HPDE6-E6E7 (cell line): ENCODE measurements at regions not wholly inside any gene's neighbourhood (a gene's known extent, or its start where the extent isn't known, plus 50 kb on each side); places are given as distances from the start of the nearest gene placed in this dataset.
"Not testable (repeated sequence)": the region's sequence is repeated elsewhere in the genome, so short reads cannot be mapped to it uniquely, and the experiment has no call there.

Experiments
- DNase-seq: peaks from one replicate; pipeline ENCODE4 v3.0.0; 2011; ENCODE audit warnings: missing footprints; ENCODE audit errors: extremely low spot score

GRCh38 chr9:87781331-87781730 is 55.4 kb downstream of the CTSL start:
- no peak for DNase-seq

GRCh38 chr9:87783180-87783579 is 57.3 kb downstream of the CTSL start:
- DNase-seq = no peak

DNA sequence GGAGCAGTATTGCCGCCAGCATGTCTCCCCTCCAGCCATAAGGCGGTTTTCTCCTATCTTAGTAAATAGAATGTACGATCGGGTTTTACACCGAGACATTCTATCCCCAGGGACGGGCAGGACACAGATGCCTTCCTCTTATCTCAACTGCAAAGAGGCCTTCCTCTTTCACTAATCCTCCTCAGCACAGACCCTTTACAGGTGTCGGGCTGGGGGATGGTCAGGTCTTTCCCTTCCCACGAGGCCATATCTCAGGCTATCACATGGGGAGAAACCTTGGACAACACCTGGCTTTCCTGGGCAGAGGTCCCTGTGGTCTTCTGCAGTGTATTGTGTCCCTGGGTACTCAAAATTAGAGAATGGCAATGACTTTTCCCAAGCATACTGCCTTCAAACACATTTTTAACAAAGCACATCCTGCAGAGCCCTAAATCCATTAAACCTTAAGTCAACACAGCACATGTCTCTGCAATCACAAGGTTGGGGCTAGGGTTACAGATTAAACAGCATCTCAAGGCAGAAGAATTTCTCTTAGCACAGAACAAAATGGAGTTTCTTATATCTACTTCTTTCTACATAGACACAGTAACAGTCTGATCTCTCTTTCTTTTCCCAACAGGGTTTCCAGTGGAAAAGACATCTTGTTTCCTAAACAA is 59.5 kb downstream of the CTSL start:
- not testable (repeated sequence) for DNase-seq

DNA sequence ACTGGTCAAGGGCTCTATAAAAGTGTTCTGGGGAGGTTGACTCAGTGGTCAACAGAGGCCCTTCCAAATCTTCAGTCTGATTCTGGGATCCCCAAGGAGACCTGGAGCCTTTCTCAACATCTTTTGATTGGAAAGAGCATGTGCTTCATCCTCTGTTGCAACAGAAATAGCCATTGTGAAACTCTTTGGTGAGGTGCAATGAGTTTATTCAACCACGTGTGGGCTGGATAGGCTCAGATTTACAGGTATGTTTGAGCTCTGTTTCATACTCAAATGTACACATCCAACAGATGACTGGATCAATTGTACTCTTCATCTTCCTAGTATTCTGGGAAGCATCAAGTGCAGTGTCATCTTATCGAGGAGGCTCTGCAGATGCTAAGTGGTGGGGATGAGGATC is 60.5 kb downstream of the CTSL start:
- DNase-seq = no peak

- DNase-seq = no peak
Observed at GRCh38 chr9:87786876-87787275, 61.0 kb downstream of the CTSL start.

DNA sequence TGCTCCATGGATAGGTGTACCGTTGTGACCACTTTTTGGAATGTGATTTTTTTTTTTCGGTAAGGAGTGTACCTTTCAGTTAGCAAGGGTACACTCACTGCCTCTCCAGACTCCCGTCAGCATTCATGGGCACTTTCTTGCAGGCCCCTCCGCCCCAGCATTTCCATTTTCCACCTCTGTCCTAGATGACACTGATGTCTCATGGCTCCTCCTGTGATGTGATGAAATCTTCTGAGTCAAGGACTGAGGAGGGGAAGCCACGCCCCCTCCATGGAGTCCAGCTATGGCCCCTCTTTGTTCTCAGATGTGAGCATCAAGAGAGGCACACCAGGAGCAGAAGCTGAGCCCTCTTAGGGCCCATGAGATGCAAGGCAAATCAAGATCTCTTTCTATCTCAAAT is 61.8 kb downstream of the CTSL start:
- DNase-seq = no peak

- DNase-seq = peak; percentile 80
Observed at GRCh38 chr9:87792831-87793288, 66.9 kb downstream of the CTSL start.

DNA sequence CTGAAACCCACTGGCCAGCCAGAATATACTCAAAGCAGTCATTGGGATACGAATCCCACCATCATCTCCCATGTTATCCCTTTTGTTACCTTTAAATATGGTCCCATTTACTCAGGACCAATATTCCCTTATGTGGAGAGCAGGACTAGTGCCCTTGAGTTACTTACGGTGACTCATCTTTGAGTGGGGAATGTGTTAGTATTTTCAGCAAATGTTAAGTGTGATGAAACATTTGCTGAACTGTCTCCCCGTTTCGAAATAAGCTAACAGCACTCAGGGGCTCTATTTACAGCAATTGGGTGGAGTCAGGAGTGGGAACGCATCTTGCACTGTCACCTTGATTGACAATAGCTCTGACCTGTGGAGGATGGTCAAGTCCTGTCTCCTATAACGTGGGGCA is 67.4 kb downstream of the CTSL start:
- DNase-seq = peak; percentile 54

- DNase-seq = no peak
Observed at GRCh38 chr9:87795178-87795577, 69.3 kb downstream of the CTSL start.

- DNase-seq = no peak
Observed at GRCh38 chr9:87796196-87796595, 70.3 kb downstream of the CTSL start.

GRCh38 chr9:87798261-87798833 is 72.4 kb downstream of the CTSL start:
- no peak for DNase-seq

GRCh38 chr9:87799503-87799902 is 73.6 kb downstream of the CTSL start:
- DNase-seq = no peak

- no peak for DNase-seq
Observed at GRCh38 chr9:87800456-87800855, 74.5 kb downstream of the CTSL start.

DNA sequence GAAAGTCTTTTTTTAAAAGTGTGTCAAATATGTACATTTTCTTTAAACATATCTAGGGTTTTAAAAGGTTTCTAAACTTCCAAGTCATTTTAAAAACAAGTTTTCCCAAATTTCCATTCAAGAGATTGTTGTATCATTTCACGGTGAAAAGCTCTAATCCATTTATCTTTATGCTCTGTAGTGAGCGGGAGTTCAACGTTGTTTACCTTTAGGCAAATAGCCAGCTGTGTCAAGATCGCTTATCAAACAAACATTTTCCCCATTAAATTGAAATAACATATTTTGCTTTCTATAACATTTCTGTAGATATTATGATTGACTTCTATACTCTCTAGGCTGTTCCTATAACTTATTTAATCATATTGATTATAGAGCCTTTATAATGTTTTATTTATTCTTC is 75.1 kb downstream of the CTSL start:
- DNase-seq = no peak

- no peak for DNase-seq
Observed at GRCh38 chr9:87803166-87803565, 77.2 kb downstream of the CTSL start.

DNA sequence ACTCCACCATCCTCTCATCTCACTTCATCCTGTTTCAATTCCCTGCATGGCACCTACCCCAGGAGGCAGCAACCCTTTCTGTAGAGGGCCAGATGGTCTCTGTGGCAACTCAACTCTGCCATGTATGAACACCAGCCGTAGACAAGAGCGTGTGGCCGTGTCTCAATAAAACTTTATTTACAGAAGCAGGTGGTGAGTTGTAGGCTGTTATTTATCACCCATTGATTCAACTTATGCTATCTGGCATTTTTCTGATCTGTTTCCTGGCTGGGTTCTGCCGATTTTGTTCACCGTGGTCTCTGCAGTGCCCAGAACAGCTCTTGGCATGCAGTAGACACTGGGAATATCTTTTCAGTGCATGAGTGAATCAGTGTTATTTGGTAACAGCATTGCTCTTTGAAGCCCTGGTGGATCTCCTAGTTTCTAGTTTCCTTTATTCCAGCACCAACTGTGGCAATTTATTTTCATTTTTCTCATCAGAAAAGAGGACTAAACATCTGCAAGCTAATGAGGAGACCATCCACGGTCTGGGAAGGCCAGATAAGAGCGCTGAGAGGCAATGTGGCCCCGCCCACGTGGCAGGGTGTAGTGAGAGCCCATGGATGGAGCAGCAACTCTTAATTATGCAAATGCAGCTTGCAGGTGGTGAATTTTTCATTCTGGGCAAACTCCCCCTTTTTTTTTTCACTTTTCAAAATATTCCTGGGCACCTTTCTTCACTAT is 77.9 kb downstream of the CTSL start:
- DNase-seq = no peak

DNA sequence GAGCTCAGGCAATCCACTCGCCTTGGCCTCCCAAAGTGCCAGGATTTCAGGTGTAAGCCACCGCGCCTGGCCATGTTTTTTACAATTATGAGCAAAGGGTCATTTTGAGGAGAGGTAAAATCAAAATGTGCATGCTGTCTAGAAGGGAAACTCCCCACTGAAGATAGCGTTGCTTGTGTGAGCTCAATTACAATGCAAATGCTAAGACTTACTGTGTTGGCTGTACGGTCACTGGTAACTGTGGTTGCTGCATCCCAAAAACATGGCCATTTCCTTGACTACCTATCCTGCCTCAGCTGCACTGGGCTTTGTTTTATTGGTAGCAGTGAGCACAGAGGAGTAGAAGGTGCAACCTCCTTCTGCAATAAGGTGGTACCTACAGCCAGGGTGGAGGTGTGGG is 77.4 kb upstream of the SPATA31E1 start:
- no peak for DNase-seq

DNA sequence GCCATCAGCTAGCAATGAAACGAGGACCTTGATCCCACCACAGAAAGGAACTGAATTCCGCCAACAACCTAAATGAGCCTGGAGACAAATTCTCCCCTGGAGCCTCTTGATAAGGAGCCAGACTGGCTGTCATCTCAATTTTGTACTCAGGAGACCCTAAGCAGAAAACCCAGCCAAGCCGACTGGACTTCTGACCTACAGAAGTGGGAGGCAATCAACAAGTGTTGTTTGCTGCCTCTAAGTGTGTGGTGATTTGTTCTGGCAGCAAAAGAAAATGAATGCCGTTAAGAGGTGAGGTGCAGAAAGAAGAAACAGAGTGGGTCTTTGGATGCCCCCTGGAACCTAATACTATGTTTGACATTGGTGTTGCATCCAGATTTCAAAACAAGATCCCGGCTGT is 72.7 kb upstream of the SPATA31E1 start:
- DNase-seq = no peak

DNA sequence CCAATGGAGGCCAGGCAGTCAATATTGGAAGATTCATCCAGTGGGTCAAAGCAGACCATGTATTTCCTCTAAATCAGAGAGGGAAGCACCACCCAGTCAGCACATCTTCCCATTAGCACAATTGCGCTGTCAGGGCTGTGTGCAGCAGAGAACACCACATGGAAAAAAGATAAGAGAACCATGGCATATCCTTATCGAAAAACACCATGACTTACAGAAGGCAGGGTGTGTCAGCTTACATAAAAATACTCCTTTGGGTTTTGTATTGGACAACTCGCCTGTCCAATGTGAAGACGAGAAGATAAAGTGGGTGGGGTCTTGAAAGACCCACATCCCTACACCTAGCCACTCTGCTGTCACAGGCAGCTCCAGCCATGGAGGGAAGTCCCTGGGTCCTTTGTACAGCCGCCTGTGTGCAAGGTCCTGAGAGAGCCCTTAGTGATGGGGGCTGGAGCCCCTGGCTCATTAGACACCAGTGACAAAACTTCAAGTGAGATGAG is 71.9 kb upstream of the SPATA31E1 start:
- no peak for DNase-seq

DNA sequence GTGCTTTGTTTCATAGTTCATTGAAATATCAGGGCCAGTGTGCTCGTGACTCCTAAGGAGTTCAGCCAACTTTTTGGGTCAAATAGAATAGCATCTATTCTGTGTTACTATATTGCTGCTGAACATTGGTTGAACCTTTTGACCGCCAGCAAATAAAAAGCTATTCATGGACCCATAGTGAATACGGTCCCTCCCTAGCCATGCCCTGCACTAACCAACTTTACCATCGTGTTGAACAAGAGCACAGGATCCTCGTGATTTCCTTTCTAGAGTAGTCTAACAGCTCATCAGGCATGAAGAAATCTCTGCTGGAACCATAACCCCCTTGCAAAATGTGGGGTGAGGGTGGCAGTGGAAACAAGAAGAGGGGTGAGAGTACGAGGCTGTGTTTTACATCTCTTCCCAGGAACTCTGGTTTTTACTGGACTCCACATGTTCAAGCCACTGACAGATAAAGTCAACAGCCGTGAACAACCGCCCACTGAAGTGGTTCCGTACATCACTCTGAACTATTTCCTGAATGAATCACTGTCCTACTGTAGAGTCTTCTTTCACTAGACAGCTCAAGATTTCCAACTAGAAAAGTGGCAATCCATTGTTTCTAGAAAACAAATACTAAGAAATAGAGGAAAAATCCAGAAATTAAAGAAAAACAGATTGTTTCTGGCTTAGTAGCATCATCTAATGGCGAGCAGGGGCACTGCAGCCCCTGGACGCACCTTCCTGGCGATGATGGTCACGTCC is 70.1 kb upstream of the SPATA31E1 start:
- peak; percentile 36 for DNase-seq

DNA sequence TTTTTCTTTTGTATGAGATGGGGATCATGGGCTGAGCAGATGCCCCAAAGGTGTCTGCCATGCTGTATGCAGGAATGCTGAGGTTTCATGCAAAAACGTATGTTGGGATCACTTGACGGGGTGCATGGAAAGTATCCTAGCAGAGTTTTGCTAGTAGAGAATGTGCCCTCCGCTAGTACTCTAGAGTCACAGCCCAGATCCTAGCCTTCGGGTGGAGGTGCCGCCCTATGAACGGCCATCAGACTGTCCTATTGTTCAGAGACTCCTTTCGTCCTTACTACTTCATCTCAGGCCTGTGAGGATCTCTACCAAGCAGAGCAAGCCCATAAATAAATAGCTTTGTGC is 69.6 kb upstream of the SPATA31E1 start:
- DNase-seq = no peak

DNA sequence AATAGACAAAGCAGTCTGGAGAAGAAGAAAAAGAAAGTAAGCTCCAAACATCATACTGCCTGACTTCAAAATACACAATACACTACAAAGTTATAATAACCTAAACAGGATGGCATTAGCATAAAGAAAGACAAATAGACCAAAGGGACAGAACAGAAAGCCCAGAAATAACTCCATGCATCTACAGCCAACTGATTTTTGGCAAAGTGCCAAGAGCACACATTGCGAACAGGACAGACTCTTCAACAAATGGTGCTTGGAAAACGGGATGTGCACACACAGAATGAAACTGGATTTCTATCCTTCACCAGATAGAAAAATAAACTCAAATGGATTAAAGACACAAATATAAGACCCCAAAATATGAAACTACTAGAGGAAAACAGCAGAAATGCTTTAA is 66.6 kb upstream of the SPATA31E1 start:
- DNase-seq = no peak
